Erythroblast (primary cell): ENCODE measurements at regions not wholly inside any gene's neighbourhood (a gene's known extent, or its start where the extent isn't known, plus 50 kb on each side); places are given as distances from the start of the nearest gene placed in this dataset.
"Not testable (repeated sequence)": the region's sequence is repeated elsewhere in the genome, so short reads cannot be mapped to it uniquely, and the experiment has no call there.

Experiments used
- GATA1 ChIP-seq: IDR thresholded peaks from 2 replicates; pipeline ENCODE4 v1.6.1; 2011; ENCODE audit warnings: low read depth, mild to moderate bottlenecking, control low read depth, low read length, moderate library complexity
- POLR2A ChIP-seq: IDR thresholded peaks from 2 replicates; pipeline ENCODE4 v1.6.1; 2011; ENCODE audit warnings: mild to moderate bottlenecking, low read length

- not testable (repeated sequence) for TF ChIP-seq POLR2A, GATA1
These were observed 126.7 kb upstream of the MED14 start for GRCh38 chrX:40861952-40862554.
